HEK293T (cell line): ENCODE measurements at regions not wholly inside any gene's neighbourhood (a gene's known extent, or its start where the extent isn't known, plus 50 kb on each side); places are given as distances from the start of the nearest gene placed in this dataset.

Experiments
- ELF4 ChIP-seq: fragments of 450-650 bp; IDR thresholded peaks from 2 replicates; pipeline ENCODE4 v1.6.1; 2017; ENCODE audit warnings: antibody characterized with exemption
- FOXA1 ChIP-seq: fragments of 450-650 bp; IDR thresholded peaks from 2 replicates; pipeline ENCODE4 v1.6.1; 2016; ENCODE audit warnings: mild to moderate bottlenecking
- FOXM1 ChIP-seq: fragments of 450-650 bp; IDR thresholded peaks from 2 replicates; pipeline ENCODE4 v1.6.1; 2017; ENCODE audit warnings: mild to moderate bottlenecking, borderline replicate concordance
- SP1 ChIP-seq: fragments of 450-650 bp; IDR thresholded peaks from 2 replicates; pipeline ENCODE4 v1.6.1; 2017
- SUZ12 ChIP-seq: fragments of 450-650 bp; IDR thresholded peaks from 2 replicates; pipeline ENCODE4 v1.6.1; 2016; ENCODE audit warnings: mild to moderate bottlenecking
- TARDBP ChIP-seq: fragments of 450-650 bp; IDR thresholded peaks from 2 replicates; pipeline ENCODE4 v1.6.1; 2016

- TF ChIP-seq TARDBP (no peak), FOXA1 (no peak), FOXM1 (no peak), SP1 (no peak), SUZ12 (no peak), ELF4 (no peak)
Observed at GRCh38 chr6:56393615-56394612, 146.5 kb upstream of the COL21A1 start.
